HG03280 (cell line): ENCODE measurements at regions not wholly inside any gene's neighbourhood (a gene's known extent, or its start where the extent isn't known, plus 50 kb on each side); places are given as distances from the start of the nearest gene placed in this dataset.

Source experiments
- ATAC-seq: cut with Tn5 transposase; IDR thresholded peaks from one replicate; pipeline ENCODE4 v1.9.1; 2021; ENCODE audit warnings: mild to moderate bottlenecking, moderate library complexity; ENCODE audit not compliant: unreplicated experiment

DNA sequence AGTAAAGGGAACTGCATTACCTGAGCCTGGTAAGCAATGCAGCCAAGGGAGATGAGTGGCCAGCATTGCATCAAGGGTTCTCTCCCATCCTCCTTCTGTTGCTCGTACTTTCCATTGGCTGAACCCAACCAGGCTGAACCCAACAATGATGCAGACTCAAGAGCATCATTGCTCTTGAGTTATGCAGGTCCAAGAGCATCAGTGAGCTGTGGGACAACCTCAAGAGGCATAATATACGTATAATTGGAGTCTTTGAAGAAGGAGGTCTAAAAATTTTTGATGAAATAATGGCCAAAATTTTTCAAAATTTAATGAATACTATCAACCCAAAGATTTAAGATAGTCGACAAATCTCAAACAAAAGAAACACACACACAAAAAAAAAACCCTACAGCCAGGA, 213.0 kb downstream of the RNF152 start:
- no peak for ATAC-seq

DNA sequence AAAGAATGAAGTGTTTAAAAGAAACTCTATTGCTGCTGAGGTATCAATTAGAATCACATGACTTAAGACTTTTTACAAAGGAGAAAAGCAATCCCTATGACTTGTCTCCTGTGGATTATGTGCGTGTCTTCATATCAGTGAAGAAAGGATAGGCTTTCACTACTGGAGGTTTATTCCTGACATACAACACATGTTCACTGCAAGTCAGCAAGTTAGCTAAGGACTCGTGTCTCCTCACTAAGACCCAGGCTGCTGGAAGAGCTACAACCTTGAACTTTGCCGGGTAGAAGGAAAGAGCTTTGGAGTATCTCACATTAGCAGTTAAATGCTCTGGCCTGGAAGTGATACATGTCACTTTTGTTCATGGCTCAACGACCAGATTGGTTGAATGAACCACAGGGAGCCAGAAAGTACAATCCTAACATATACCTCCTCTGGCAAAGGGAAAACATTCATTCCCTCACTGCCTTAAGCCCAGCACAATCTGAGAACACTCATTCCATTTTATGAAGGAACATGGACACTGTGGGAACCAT, 215.3 kb downstream of the RNF152 start:
- no peak for ATAC-seq

DNA sequence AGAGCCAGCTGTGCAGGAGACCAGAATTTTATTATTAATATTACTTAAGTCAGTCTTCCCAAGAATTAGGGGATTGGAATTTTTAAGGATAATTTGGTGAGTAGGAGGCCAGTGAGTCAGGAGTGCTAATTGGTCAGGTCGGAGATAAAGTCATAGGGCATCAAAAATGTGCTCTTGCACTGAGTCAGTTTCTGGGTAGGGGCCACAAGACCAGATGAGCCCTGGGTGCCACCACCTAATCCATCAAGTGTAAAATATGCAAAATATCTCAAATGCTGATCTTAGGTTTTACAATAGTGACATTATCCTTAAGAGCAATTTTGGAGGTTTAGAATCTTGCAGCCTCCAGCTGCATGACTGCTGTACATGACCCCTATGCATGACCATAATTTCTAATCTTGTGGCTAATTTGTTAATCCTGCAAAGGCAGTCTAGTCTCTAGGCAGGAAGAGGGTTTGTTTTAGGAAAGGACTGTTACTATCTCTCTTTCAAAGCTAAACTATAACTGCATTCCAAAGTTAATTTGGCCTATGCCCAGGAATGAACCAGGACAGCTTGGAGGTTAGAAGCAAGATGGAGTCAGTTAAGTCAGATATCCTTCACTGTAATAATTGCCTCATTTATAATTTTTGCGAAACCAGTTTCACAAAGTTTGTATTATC, 215.9 kb downstream of the RNF152 start:
- no peak for ATAC-seq

DNA sequence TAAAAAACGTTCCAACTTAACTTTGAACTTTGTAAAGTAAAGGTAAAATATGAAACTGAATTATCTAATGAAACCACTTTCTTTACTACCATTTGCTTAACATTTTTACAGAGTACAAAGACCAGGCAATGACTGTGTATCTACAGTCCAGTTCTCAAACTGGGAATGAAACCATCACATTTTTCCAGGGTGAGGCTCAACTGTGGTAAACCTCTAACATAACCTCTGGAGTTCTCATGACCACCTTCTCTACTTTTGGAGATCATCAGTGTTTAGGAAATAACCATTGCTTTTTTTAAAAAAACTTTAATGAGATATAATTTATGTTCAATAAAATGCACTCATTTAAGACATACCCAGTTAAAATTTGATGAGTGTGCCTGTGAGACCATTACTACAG, 223.5 kb downstream of the RNF152 start:
- ATAC-seq = no peak

DNA sequence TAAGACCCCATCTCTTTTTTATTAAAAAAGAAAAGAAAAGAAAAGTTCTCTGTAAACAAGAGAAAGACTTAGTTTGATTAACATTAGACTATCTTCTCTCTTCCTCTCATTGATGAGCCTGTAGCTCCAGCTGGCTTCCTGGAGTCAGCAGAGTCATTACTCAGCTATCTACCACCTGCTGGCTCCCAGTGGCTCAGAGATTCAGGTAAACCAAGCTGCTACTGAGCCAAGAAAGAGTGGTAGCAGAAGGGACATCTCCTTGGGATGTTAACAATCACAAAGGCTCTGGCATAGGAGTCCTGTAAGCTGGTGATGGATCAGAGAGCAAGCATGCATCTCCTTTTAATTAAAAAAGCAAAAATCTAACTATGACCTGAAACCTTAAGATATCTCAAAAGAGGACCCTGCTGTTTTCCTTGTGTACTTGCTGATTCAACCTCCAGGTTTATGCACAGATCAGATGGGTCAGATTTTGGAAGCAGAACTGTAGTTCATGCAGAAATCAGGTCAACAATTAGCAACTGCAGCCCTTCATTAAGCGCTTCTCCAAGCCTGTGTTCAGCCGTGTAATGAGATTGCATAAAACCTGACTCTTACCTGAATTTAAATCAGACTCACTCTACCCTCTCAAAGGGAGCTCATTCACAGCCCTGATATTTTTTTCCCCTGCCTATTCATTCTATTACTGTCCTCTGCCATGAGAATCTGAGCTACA, 225.8 kb downstream of the RNF152 start:
- ATAC-seq = no peak

DNA sequence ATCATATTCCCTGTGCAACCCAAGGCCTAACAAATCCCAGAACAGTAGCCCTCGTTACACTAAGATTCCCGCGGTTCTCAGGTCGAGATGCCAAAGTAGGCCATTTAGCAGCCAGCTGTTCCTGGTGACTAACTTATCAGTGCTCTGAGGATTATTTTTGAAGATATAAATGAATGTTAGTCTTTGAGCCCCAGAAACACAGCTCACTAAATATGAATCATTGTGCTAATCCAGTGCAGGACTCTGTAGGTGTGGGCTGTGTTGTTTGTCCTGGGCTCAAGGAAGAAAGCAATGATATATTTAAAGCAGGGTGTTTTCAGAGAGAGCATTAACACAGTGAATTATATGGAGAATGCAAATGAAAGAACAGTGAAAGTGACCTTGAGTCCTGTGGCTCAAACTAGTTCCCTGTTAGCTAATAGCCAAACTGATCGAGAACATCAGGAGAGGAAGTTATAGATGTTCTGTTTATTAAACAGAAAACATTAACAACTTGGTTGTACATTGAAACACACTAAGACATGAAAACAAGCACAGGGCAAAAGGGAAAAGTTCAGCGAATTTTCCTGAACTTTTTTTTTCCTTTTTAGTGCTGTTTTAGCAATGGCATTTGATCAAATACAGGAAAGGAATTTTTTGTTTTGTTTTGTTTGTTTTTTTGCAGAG, 228.3 kb downstream of the RNF152 start:
- ATAC-seq = no peak

DNA sequence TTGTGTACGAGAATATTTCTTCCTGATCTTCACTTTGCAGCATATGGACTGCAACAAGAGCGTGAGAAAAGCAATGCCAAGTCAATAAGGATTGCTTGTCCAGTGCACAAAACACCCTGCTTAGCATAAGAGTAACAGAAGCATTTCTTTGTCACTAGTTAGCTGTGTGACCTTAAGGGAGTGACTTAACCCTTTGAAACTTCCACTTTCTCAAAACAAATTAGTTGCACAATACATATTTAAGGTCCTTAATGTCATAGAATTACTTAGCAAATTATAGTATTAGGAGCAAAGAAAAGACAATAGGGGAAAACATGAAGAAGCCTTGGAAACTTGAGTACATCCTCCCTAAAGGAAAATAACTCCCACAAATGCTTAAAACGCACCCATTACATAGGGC, 230.1 kb downstream of the RNF152 start:
- ATAC-seq = no peak

DNA sequence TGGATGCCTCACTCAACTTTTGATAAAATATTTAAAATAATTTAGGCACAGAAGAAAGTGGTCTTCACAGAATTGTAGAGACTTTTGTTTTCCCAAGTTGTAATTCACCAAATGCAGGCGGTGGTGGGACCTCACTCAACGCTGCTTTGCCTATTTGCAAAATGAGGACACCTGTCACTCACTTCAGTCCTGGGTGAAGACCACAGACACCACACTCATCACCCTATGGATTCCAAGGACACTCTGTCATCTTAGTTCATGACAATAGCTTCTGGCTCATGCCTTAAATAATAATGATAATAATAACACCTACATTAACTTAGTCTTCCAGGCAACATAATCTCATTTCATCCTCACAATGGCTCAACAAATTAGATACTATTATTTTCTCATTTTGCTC, 234.4 kb downstream of the RNF152 start:
- no peak for ATAC-seq

DNA sequence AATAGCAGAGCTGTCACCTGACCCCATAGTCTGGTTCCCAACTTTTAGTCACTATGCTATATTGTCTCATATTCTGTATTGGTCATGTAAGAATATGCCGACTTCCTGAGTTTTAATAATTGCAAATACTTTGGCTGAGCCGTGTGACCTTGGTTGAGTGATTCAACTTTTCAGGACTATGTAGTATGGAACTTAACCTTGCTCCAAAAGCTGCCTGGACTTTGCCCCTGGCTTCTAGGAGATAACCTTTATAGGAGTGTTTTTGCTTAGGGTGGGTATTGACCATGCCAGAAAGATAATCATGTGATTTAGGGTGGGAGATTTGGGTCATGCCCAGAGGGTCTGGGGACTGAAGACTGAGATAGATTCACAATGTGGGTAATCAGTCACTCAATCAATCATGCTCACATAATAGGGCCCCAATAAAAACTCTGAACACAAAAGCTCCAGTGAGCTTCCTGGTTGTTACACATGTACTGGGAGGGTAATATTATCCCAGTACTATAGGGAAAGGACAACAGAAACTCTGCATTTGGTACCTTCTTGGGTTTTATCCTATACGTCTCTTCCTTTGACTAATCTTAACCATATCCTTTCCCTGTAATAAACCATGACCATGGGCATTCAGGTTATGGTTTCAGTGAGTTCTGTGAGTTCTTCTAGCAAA, 235.6 kb downstream of the RNF152 start:
- ATAC-seq = no peak

DNA sequence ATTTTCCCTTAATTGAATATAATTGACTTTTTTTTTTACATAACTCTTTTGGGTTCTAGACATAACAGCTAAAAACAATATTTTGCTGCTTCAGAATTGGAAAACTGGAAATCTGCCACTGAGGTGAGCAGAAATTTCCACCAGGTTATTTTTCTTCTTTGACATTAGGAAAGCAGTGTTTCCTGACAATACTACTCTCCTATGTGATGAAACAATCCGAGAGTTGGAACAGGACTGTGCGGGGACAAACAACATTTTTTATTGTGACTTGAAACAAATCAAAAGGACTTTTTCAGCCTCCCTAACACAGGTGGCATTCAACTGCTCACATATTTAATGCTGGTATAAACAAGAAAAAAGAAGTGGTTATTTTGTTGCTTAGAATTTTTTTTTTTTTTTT, 237.2 kb downstream of the RNF152 start:
- ATAC-seq = no peak

DNA sequence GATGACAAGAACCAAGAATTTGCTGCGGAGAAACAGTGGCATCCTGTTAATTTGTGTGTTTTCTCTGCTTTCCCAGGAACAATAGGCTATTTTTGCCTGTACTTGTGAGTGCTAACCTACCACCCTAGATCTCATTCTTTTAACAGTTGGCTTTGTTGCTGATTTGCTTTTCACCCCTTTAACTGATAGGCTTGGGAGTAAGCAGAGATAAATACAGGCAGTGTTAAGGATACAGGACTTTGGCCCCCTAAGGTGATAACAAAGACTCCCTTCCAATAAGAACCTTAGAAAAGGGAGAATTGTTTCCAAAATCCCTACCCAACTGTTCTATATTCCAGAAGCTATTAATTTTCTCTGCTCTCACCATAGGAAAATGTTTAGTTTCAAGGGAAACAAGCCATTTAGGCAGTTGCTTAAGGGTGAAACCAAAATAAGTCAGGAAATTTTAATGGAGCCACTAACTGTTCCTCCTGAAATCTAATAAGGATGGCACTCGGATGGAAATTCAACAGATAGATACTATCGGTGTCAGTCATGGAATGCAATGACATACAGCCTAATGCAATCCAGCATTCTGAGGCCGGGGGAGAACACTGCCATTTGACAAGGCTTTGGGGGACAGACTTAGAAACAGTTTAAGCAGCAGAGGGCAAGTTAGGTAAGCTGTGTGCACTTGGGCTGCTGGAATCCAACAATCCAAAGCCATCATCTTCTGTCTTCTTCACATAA, 238.8 kb downstream of the RNF152 start:
- no peak for ATAC-seq

DNA sequence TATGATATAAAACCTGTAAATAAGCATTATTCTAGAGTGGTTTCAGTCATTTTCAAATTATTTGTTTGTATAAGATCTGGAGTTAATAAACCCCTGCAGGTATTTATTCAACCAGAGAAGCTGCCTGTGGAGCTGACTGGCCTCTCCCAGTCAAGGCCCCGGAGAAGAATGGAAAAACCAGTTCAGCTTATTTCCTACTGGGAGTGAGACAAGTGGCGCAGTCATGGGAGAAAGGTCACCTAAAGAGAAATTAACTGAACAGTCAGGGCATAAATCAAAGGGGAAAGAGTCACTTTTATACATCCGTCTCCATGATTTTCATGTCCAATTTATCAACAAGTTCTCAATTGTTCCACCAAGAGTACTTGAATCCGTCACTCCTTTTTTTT, 240.9 kb downstream of the RNF152 start:
- ATAC-seq = no peak

DNA sequence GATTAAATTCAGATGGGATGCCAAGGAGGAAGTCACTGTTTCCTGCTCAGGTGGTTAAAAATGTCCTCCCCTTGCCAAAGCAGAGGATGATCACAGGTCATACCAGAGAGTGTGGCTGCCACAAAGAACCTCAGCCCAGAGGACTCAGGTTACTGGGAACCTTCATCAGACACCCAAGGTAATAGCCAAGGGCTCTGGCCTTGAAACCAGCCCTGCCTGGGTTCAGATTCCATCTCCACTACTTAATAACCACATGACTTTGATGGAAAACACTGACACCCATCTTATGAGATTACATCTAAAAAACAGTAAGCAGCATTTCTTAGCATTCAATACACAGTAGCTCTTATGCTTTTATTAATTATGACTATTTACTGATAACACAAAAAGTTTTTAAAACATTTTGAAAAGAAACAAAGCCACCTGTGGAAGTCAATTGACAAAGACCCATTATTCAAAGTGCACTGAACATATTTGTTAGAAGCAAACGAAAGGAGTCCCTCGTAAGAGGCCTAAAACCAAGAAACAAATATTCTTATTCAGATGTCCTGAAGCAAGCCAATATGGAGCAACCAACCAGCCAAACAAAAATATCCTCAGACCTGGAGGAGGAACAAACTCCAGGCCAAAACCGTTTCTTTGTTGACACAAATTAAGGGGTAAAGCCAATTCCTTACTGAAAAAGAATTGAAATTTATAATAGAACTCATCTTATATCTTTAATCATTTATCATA, 241.5 kb downstream of the RNF152 start:
- no peak for ATAC-seq

DNA sequence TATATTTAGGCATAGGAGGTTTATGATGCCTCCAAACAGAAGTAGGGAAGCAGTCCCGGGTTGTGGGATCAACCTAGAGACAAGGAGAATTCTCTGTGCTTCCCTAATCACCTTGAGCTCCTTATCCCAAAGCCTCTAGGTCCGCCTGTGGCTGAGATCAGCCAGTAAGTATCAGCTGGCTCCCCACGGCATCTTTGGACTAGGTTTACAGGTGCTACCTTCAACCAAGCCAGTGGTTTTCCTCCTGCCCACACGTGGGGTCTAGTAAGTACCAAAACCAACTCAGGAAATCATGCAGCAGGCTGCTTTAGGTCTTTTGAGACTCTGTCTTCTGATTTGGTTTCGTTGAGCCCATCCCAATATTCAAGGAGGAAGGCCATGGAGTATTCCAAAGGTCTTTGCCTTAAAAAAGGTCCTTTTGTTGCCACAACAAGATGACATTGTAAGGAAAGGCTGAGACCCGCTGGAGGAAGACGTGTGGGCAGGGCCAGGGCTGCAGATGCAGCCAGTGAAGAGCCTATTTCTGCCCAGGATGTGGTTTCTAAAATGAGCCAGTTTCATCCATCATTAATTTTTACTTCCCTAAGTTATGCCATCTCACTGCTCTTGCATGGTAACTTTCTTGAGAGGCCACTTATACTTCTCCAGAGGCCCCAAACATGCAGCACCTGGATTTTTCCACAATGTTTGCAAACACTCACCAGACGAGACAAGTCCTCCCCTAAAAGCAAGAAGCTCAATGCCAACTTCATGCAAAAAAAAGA, 248.7 kb downstream of the RNF152 start:
- ATAC-seq = no peak

DNA sequence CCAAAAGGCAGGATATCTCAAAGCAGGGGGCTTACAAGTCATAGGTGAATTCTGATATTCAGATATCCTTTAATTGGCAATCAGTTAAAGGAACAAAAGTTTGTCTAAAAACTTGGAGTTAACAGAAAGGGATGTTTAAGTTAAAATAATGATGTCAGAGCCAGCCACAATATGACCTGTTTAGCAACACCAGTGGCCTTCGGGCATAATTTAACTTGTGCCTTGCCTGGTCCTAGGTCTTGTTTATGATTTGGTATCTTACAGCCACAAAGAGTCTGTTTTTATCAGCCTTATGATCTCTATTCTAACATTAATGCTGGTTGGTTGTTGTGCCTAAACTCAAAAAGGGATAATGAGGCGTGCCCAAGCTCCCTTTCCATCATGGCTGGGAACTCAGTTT, 252.9 kb downstream of the RNF152 start:
- no peak for ATAC-seq

DNA sequence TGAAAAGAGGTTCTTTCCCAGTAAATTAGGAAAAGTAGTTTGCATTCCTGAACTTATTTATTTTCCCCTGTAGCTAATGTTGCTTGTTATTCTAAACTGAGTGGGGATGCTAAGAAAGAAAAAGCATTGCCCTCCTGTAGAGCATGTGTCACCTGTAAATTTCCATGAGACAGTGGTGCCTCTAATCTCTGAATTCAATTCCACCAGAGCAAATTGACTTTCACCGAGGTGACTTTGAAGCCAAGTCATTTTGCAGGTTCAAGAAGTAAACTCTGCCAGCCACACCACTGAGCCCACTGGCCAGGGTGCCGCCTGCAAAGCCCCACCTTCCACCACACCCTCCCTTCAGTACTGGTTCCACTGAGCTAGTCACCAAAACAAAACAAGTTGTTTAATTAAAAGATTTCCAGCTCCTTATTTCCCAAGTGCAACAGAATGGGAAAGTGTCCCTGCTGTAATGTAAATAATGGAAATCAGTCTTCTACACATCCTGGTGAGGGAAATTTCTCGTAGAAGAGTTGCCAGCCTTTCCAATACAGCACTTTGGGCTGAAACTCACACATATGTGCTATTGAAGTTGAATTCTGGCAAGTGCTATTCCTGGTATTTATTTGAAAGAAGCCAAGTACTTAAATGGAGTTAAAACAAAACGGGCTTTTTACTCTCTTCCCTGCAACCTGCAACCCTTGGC, 254.8 kb downstream of the RNF152 start:
- ATAC-seq = no peak

DNA sequence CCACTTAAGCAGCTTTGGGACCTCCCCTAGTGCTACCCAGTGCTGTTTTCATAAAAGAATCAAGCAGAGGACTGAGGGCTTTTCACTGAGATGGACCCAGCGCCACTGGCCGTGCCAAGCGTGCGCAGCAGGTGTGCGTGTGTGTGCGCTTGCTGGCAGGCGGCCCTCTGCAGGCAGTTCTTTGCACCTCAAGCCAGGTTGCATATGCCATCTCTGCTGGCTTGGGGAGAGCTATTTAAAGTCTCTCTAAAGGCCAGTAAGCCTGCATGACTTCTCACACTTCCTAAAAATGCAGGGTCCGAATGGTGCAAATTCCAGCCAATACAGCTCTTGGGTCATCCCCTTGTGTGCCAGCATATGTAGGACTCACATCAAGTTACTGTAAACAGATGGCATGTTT, 255.5 kb downstream of the RNF152 start:
- ATAC-seq = no peak

DNA sequence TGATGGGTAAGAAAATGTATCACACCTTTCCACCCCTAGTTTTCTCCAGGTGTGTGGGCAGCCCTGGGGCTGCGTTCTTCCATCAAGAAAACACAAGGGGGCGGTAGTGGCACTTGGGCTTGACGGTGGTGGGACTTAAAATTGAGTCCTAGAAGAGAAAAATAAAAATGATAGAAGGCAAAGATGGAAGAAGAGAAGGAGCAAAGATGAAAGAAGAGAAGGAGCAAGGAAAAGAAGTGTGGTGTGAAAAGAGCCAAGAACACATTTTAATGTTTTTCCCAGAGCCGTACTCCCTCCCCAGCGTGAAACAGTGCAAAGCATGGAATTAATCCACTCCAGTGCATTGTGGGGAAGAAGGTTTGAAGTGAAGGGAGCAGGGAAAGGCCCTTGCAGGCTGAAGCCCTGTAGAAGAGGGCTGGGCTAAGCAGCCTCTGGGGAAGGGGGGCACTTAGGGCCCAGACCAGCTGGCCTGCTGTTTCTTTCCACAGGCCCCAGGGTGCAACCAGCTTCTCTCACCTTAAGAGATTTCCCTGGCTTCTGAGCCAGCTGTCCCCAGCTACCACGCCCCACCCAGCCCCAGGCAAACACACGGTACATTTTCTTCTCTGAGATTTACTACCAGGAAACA, 256.8 kb downstream of the RNF152 start:
- ATAC-seq = peak; percentile 59
